HG02973 (cell line): ENCODE measurements at regions not wholly inside any gene's neighbourhood (a gene's known extent, or its start where the extent isn't known, plus 50 kb on each side); places are given as distances from the start of the nearest gene placed in this dataset.

Source experiments
- ATAC-seq: cut with Tn5 transposase; IDR thresholded peaks from one replicate; pipeline ENCODE4 v1.9.1; 2021; ENCODE audit warnings: moderate library complexity; ENCODE audit not compliant: unreplicated experiment

DNA sequence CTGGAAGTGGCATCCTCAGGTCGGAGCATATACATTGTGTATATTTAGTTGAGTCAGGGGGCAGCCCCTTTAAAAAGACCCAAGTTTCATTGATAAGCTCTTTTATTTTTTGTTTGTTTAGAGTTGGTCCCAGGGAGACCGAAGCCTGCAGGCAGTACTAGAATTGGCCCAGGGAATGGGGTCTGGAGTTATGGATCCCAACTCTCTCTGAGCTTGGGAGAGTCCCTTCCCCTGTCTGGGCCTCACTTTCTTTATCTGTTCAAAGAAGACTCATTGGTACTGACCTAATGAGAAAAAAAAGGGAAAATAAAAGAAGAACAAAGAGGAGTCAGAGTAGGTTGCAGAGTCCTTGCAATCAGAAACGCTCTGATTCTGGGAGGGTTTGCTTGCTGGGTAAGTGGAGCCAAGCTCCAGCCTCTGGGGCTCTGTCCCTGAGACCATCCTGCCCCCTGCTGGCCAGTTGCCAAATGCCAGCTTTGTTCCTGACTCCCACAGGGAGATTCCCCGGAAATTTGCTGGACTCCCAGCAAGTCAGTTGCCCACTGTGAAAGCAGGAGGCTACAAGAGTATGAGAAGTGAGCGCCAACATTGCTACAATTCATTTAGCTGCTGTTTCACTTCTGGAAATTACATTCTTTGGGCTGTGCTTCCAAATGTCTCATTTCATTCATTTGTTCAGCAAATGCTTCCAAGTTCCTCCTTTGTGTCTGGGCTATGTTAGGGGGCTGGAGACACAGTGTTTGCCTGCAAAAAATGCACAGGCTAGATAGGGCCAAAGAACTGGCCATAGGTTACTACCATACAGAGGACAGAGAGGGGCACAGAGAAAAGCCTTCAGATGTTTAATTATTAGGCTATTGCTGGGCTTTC is 156.2 kb downstream of the MELK start:
- ATAC-seq: no peak

DNA sequence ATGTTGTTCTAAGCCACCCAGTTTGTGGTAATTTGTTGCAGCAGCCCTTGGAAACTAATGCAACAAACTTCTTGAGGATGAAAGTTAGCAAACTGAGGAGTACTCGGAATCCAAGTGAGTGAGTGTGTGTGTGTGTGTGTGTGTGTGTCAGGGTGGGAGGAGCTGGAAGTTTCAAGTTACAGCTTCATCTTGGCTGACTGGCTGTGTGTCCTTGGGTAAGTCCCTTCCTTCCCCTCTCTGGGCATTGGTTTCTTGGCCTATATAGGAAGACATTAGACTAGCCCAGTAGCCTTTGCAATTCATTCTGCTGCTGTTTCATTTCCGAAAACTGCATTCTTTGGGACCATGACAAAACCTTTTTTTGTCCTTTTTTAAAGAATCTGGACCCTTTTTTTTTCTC is 157.2 kb downstream of the MELK start:
- ATAC-seq: no peak

DNA sequence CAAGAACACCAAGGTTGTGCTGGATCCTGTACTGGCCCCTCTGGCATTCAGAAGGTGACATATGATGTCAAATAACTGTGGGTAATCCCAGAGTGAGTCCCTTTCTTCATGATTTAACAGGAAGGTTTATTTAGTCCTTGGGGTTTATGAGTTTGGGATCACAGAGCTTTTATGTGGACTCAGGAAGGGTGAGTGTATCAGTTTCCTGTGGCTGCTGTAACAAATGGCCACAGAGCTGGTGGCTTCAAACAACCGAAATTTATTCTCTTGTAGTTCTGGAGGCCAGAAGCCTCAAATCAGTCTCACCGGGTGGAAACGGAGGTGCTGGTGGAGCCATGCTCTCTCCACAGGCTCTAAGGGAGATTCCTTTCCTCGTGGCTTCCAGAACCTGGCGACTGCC is 157.7 kb downstream of the MELK start:
- ATAC-seq: no peak

DNA sequence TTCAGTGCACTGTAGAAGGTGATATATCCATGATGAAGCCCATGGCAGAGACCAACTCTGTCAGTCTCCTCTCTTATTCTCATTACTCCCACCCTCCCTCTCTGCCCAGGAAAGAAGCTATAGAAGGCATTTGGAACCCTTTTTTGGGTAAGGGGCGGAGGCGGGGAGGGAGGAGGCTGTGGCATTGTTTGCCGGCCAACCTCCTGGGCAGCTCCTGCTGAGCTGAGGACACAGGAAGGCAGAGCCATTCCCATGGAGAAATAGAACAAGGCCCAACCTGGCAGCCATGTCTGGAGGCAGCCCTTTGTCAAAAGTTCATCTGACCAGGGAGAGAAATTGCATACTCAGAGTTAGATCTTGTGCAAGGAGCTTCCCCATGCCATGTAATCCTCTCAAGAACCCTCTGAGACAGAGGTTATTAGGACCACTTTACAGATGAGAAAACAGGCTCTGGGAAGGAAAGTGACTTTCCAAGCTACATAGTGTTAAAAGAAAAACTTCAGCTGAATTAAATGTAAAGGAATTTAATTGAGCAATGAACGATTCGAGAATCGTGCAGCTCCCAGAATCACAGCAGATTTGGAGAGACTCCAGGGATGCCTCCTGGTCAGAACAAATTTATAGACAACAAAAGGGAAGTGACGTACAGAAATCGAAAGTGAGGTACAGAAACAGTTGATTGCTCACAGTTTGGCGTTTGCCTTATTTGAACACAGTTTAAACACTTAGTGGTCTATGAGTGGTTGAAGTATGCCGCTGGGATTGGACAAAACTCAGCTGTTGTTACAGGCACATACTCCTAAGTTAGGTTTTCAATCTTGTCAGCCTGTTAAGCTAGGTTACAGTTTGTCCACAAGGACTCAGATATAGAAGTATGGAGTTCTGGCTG is 158.6 kb downstream of the MELK start:
- no peak for ATAC-seq

DNA sequence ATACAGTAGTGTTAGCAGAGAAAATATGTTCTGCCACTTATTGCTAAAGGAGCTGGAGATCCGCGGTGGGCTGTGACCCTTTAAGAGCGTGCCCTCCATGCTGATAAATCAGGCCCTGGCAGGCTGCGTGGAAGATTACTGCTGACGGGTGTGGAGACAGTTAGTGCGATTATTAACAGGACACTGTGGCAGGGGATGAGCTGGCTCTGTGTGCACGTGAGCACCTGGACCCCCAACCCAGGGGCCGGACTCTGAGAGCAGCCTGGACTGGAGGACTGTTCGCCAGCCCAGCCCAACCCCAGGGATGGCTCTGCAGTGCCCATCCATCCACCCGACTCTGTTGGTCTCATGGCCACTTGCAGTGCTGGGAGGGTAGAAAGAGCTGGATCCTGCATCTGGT is 162.0 kb downstream of the MELK start:
- ATAC-seq: no peak

DNA sequence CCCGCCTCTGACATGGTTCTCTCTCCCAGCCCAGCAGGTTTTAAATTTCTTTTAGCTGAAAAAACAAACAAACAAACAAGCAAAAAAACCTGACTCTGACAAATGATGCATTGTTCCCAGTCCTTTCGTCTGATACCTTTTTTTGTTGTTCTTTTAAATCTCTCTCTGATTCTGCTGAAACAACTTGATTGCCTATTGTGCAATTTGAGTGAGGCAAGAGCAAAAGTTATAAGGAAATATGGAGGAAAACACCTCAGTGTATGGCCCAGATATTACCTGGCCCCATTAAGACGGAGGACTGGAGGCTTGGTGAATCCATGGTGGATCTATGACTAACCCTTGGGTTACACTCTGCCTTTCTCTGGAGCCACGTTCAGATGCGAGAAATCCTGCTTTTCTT is 164.0 kb downstream of the MELK start:
- ATAC-seq: no peak

DNA sequence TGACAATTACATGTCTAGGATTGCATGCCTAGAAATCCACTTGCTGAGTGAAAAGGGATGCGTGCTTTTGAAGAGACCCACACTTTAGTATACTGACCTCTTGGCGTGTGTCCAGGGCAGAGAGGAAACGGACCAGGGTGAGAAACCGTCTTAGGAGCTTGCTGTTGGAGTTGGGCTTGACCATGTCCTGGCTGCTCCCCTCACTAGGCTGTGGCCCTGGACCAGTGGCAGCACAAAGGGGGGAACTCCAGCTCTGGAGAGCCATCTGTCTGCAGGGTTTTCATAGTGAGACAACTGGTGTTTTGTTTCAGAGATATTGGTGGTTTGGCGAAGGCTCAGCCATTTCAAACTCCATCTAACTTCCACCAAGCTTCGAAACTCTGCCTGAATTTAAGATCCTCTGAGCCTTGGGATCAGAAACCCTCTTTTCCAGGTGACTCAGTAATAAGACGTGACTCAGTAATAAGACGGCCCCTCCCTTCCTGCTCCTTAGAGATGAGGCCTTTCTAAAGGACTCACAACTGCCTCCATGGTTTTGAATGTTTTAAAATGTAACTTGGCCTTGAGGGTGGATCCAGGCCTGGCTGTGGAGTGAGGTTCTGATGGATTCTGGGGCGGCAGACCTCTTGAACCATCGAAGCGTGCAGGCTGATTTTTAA is 165.8 kb downstream of the MELK start:
- no peak for ATAC-seq

DNA sequence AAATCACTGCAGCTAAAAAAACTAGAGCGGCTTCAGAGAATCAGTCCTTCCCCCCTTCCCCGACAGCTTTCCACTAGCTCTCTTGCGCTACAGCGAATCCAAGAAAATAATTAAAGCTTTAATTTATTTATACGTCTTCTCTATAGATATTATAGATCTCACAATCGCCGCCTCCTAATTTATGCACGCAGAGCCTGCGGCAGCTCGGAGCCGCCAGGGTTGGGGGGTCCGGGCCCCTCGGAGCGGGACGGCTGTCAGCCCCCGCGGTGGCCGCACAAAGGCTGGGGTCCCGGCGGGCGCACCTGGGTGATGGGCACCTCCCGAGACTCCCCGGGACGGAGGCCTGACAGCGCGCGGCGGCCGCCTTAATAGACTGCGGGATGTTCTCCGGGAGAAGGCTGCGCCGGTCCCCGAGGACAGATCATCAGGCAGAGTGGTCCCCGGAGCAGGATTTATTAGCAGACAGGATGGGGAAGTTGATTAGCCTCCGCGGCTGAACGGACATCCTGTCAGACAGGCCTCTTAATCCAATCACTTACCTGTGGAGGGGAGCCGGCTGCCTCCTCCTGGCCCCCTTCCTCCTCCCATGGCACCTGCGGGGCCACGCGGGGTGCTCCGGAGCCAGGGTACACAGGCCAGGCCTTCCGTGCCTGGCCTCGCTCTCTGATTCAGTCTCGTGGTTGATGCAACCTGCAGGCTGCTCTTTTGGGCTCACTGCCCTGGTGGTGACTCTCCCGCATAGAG is 166.8 kb downstream of the MELK start:
- ATAC-seq: no peak

DNA sequence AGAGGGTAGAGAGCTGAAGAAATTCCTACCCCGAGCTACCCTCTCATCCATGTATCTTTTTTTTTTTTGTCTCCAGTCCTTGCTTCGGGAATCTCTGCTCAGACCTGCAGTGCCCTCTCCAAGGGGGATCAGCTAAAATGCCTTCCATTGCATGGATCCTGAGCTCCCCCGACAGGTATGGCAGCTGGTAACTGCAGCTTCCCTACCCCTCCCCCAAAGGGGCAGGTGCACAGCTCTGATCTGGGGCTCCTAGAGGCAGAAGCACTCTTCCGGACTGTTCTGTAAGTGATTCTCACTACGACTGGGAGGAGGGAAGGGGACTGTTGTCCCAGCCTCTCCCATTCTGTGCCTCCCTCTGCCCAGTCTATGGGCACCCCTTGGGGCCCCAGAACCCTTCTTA is 169.6 kb downstream of the MELK start:
- no peak for ATAC-seq

DNA sequence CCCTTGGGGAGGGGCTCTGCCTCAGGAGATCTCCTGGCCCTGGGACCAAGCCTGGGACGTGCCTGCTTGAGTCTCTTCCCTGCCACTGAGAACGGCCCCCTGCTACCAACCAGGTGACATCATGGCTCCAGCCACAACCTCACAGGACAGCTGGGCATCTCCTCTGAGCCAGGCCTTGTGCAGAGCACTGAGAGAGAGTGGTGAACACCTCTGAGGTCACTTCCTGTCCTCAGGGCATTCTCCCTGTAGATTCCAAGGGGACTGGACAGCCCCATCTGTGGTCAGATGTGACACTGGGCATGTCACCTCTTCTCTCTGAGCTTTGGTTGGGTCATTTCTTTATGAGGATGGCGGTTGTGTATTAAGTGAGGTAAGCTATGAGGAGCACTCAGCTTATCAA is 172.0 kb downstream of the MELK start:
- no peak for ATAC-seq

DNA sequence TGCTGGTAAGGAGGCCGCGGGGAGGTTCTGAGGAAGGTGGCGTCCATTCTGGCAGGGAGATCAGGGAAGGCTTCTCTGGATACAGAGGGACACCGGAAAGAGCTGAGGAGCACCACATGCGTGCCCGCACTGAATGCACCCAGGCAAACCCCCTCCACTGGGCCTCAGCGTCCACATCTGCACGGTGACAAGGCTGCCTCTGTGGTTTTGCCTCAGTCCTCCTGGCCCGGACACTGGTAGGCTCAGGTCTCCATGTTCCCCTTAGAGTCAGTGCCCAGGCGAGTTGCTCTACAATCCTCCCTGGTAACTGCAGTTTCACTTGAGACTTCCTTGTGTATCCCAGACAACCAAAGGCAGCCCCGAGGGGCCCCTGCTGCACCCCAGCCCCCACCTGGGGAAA is 173.3 kb downstream of the MELK start:
- no peak for ATAC-seq

DNA sequence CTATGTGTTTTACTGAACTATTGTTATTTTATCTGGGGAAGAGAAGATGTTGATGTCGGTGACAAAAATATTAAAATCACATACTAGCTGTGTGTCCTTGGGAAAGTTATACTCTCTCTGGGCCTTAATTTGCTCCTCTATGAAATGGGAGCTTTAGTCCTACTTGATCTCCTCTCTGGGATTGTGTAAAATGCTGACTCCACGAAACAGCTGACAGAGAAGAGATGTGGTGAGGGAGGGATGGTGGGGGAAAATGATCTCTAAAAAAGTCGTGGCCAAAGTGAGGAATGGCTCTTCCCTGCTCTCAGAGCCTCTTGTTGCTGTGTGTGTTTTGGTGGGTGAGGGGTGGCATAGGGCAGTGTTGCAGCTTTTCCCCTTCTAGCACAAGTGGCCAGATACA is 173.7 kb downstream of the MELK start:
- no peak for ATAC-seq

DNA sequence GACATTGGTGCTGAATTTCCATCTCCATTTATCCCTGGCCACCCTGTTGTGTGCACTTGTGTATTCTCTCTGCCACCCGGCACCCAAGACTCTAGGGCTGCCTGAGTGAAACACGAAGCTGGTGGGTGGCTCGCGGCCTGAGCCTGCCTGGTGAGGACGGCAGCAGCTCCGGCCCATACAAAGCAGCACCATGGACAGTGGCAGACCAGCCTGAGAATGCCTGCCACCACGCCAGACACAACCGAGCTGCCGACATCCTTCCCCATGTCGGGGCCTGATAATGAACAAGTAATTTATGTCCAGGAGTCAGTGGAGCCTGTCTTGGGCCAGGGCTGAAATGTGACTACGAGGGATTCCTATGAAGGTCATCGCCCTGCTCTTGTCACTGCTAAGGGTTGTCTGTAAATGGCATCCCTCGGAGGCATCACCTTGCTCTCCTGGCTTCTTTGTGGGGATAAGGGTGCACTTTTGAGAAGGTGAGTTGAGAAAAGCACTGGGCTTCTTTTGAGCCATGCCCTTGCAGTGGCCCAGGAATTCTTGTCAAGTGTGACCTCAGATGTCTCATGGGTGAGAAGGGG is 175.7 kb downstream of the MELK start:
- no peak for ATAC-seq

DNA sequence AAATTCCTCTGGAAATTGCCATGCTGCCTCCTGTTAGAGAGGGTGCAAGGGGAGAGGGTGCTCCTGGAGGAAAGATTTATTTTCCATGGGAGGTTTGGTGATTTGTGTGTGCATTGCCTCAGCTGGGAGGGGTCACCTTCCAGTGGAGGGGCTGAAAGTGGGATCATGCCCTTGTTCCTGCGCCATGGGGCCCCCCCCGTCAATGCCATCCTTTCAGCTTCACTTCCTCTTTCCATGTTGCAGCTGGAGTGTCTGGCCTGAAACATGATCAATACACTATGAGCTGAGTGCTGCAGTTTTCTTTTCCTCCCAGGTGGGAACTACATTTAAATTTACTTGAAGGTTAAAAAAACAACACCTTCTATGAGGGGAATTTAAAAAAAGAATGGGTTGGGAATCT is 176.8 kb downstream of the MELK start:
- ATAC-seq: no peak

DNA sequence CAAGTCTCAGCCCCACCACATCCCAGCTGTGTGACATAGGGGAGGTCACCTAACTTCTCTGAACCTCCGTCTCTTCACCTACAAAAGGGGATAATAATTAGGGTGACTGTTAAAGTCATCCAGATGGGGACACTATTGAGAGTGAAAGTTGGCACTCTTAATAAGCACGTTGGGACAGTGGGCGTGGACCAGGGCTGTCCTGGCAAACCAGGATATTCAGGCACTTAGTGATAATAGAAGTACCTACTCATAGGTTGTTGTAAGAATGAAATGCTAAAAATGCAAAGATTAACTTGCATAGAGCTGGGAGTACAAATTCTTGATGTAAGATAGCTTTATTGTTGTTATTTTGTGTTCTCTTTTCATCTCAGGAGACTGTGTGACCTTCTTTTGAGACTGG is 177.9 kb downstream of the MELK start:
- ATAC-seq: no peak

DNA sequence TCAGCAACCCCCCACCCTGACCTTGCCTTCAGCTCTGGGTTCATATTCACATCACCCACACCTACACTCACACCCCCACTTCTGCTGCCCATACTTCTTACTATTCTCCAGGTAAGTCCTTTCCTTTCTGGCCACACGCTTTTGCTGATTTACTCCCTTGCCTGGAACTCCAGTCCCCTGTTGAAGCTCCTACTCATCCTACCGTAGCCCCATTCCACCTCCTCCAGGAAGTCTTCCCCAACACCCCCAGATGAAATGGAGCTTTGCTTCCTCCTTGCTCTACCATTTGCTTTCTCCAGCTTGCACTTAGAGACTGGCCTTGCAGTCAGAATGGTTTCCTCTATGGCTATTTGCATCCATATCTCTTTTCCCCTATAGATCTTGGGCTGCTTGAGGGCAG is 182.3 kb downstream of the MELK start:
- ATAC-seq: no peak

DNA sequence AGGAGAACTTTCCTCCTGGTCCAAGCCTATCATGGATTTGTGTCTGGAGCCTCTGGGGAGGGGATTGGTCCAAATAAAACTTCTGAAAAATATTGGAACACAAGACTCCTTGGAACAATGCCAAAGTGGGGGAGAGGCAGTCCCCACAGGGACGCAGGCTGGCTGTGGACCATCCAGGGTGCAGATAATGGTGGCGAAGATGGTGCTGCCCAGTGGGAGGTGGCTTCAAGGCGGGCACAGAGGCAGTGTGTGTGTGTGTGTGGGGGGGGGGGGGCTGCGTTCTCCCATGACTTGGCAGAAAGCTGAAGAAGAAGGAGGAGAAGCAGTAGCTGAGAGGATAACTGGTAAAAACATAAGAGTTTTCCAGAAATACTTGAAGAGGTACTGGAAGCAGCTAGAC is 186.4 kb downstream of the MELK start:
- no peak for ATAC-seq

DNA sequence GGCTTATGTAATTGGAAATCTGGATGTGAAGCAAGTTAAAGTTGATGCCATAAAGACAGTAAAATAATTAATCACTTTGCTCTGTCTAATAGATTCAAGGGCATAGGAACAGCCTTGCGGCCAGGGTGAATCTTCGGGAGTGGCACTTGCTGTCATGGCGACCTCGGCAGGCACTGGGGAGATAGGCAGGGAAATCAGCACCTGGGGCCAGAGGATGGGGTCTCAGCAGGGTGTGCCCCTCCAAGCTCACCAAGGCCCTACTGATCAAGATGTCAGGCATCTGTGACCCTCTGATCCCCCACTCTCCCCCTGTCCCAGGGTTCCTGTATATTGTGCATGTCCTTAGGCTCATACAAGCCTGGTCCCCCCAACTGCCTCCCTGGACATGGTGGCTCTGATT is 187.3 kb downstream of the MELK start:
- ATAC-seq: no peak

DNA sequence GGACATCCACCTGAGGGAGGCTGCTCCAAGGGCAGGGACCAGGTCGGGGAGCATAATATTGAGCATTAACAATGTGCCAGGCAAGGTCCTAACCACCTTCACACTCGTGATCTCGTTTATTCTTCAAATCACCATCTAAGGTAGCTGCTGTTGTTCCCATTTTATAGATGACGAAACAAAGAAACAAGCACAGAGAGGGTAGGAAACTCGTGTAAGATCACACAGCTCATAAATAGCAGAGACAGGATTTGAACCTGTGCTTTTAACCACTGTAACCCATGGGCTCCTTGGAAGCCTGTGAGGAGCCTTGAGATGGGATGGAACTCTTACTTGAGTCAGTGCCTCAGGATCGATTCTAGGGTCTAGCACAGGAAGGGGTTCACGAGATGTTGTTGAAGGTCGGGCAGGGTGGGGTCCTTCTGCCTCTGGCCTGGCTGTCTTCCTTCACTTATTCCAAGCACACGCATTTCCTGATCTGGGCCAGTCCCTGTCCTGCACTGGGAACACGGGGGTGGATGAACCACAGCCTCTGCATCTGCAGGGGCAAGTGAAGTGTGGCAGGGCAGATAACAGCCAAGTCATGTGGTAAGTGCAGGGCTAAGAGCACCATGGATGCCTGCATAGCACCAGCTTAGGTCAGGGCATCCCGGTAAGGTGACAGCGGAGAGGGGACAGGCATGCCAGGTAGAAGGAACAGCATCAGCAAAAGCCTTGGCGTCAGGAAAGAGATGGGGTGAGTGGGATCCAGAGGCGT is 188.1 kb downstream of the MELK start:
- ATAC-seq: no peak

DNA sequence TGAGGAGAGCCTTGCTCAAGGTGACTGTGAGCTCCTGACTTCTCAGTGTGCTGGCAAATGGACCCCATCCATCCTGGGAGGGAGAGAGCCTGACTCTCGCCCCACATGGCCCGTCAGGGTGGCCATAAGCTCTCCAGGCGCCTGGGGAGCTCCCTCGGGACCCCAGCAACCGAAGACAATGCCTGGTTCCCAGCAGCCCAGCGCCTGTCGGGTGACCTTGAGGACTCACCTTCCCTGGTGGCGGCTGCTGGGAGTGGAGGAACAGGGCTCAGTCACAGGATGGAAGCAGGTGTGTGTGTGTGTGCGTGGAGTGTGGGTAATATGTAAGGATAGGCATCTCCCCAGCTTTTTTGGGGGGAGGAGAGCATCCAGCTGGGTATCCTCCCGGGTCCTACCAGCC is 190.3 kb downstream of the MELK start:
- no peak for ATAC-seq
